ENCODE measurements at regions not wholly inside any gene's neighbourhood (a gene's known extent, or its start where the extent isn't known, plus 50 kb on each side); places are given as distances from the start of the nearest gene placed in this dataset.

- TF ChIP-seq EP300 (IDR thresholded peaks at IDR 0.05; ENCODE audit: borderline replicate concordance) (no peak), MAX (IDR thresholded peaks at IDR 0.05) (no peak), ZBTB7A (IDR thresholded peaks at IDR 0.05; ENCODE audit: low read depth) (no peak), TCF12 (IDR thresholded peaks at IDR 0.05; ENCODE audit: low read depth) (no peak), TEAD4 (IDR thresholded peaks at IDR 0.05) (no peak), NFIC (IDR thresholded peaks at IDR 0.05) (no peak), CEBPB (IDR thresholded peaks at IDR 0.05) (no peak), YY1 (IDR thresholded peaks at IDR 0.05; ENCODE audit: low read depth) (no peak), TAF1 (IDR thresholded peaks at IDR 0.05; ENCODE audit: low read depth) (no peak), RAD21 (IDR thresholded peaks at IDR 0.05; ENCODE audit: low read depth) (no peak), CREB1 (IDR thresholded peaks at IDR 0.05; ENCODE audit: low read depth) (no peak), EGR1 (IDR thresholded peaks at IDR 0.05) (no peak), FOXM1 (IDR thresholded peaks at IDR 0.05; ENCODE audit: borderline replicate concordance, low read depth) (no peak), USF1 (IDR thresholded peaks at IDR 0.05) (no peak)
Observed at GRCh38 chrX:10049236-10049635, 82.1 kb downstream of the CLDN34 start.
